Spleen (tissue), 11 donors: ENCODE measurements at regions not wholly inside any gene's neighbourhood (a gene's known extent, or its start where the extent isn't known, plus 50 kb on each side); places are given as distances from the start of the nearest gene placed in this dataset.

Experiments used
- DNase-seq: peaks from one replicate; pipeline ENCODE4 v3.0.0-alpha.2; 2020
- H3K27ac ChIP-seq, 8 donors: fragments of 200-600 bp; sonication (generic) in 7 of 8; 1 replicate in 4 of 8; 2 replicates in 4 of 8; pipeline versions ENCODE4 v1.5.0 to v1.8.0; 2016 to 2021; ENCODE audit warnings: inconsistent platforms in 4 of 8, mild to moderate bottlenecking in 4 of 8, moderate library complexity in 1 of 8
- H3K27me3 ChIP-seq, 7 donors: fragments of 200-600 bp; sonication (generic) in 6 of 7; replicated peaks in 1 of 7; 1 replicate in 4 of 7; 2 replicates in 3 of 7; pipeline versions ENCODE4 v1.5.0 to v1.8.0; 2016 to 2021; ENCODE audit warnings: inconsistent platforms in 3 of 7, mild to moderate bottlenecking in 1 of 7
- H3K36me3 ChIP-seq, 6 donors: fragments of 200-600 bp; sonication (generic) in 5 of 6; 1 replicate in 4 of 6; 2 replicates in 2 of 6; pipeline versions ENCODE4 v1.5.0 to v1.8.0; 2016 to 2021; ENCODE audit warnings: inconsistent platforms in 2 of 6
- H3K4me1 ChIP-seq, 6 donors: fragments of 200-600 bp; sonication (generic) in 5 of 6; 1 replicate in 3 of 6; 2 replicates in 3 of 6; pipeline versions ENCODE4 v1.5.0 to v1.8.0; 2016 to 2021; ENCODE audit warnings: inconsistent platforms in 3 of 6
- H3K4me3 ChIP-seq, 8 donors: fragments of 200-600 bp; sonication (generic) in 7 of 8; 1 replicate in 4 of 8; 2 replicates in 4 of 8; pipeline versions ENCODE4 v1.5.0 to v1.8.0; 2016 to 2021; ENCODE audit warnings: inconsistent platforms in 4 of 8, mild to moderate bottlenecking in 4 of 8, moderate library complexity in 2 of 8
- H3K9me3 ChIP-seq, 8 donors: fragments of 200-600 bp; sonication (generic) in 7 of 8; 1 replicate in 4 of 8; 2 replicates in 4 of 8; pipeline versions ENCODE4 v1.5.0 to v1.8.0; 2016 to 2021; ENCODE audit warnings: inconsistent platforms in 4 of 8
- POLR2A ChIP-seq, 3 donors: fragments of 450-650 bp; IDR thresholded peaks; one replicate each; pipeline ENCODE4 v1.5.1; 2017; ENCODE audit warnings: antibody characterized with exemption in 3 of 3, mild to moderate bottlenecking in 1 of 3
- POLR2AphosphoS5 ChIP-seq, 3 donors: sonication (generic); formaldehyde crosslinking; IDR thresholded peaks; one replicate each; pipeline ENCODE4 v1.5.1; 2017; ENCODE audit warnings: antibody characterized with exemption in 3 of 3
- WGBS, 5 donors: extraction: QIAGEN DNeasy Blood & Tissue Kit in 3 of 5; methylation state at CpG; one replicate each; pipeline versions ENCODE4 v1.1.5 to v1.1.7; 2013 to 2018; 5-methylcytosine and 5-hydroxymethylcytosine counted together
- intact Hi-C: fragments of 100-400 bp; cut with DNase I; formaldehyde crosslinking; loops from one replicate; pipeline ENCODE4 v1.15.0; 2023; ENCODE audit warnings: low total_unique reads
- TF ChIP-seq, protein P1 (sequence below), 11 experiments: fragments of 200-600 bp in 7 of 11; fragments of 450-650 bp in 4 of 11; sonication (generic) in 4 of 11; IDR thresholded peaks in 8 of 11; conservative IDR thresholded peaks in 3 of 11; 1 replicate in 7 of 11; 2 replicates in 4 of 11; pipeline versions ENCODE4 v1.4.0 to v1.8.0; 2016 to 2021; ENCODE audit warnings: antibody characterized with exemption in 11 of 11, inconsistent platforms in 4 of 11, mild to moderate bottlenecking in 1 of 11
- donor health status: healthy with polysubstance abuse.
- donor health status: DM: no; HTN: no; CAD: no; lungs with moderate emphysema.
- donor health status: DM: no; HTN: no; CAD: no.
- donor health status: Bipolar disorder and iron deficiency.
- donor health status: healthy.
- donor health status: DM: no; HTN: no; CAD: no.
- donor health status: DM: yes; HTN: yes; CAD: no.

DNA sequence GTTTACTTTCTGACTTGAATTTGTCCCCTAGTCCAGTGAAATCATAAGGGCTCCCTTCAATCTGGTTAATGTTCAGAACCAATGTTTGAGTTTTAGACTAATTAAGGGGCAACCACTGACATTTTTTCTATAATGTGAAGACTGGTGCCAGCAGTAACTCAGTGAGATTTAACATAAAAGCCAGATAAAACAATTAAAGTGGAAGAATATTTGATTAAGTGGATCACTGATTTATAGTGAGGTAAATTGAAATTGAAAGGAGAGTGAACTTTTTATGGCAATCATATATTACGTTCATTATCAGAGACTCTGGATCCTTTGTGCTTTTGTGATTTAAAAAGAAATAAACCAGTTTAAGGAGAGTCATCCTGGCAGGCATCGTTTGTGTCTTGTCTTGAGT is 246.8 kb downstream of the GATA3 start:
- H3K27me3 ChIP-seq, result peaks cover 0 to 32% (median 0%) of the 10 kb centered on the region in 7 donors
- TF ChIP-seq POLR2AphosphoS5 (IDR thresholded peaks at IDR 0.05) (no peak), POLR2A (IDR thresholded peaks at IDR 0.05) (no peak)
- TF ChIP-seq, protein P1, sequence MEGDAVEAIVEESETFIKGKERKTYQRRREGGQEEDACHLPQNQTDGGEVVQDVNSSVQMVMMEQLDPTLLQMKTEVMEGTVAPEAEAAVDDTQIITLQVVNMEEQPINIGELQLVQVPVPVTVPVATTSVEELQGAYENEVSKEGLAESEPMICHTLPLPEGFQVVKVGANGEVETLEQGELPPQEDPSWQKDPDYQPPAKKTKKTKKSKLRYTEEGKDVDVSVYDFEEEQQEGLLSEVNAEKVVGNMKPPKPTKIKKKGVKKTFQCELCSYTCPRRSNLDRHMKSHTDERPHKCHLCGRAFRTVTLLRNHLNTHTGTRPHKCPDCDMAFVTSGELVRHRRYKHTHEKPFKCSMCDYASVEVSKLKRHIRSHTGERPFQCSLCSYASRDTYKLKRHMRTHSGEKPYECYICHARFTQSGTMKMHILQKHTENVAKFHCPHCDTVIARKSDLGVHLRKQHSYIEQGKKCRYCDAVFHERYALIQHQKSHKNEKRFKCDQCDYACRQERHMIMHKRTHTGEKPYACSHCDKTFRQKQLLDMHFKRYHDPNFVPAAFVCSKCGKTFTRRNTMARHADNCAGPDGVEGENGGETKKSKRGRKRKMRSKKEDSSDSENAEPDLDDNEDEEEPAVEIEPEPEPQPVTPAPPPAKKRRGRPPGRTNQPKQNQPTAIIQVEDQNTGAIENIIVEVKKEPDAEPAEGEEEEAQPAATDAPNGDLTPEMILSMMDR (IDR thresholded peaks at IDR 0.05 in 8 of 11, conservative IDR thresholded peaks at IDR 0.05 in 3 of 11), result no peak

DNA sequence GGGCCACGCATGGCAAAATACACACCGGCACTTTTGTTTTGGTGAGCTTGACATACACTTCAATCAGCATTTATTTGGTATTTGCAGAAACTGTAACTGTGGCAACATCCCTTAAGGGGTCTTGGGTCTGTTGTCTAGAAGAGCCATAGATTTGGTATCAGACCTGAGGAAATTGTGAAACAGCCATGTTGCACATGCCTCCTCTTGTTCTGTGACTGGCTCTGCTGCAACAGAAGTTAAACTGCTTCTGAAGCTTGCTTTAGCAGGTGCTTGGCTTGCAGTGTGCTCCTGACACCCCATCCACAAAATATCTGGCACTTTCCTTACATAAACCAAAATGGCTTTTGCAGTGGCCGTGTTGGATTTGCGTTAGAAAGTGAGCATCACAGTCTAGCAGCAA is 247.3 kb downstream of the GATA3 start:
- H3K4me1 ChIP-seq, result no peaks in the 10 kb centered on the region
- TF ChIP-seq, protein P1 (IDR thresholded peaks at IDR 0.05 in 8 of 11, conservative IDR thresholded peaks at IDR 0.05 in 3 of 11), result no peak
- TF ChIP-seq POLR2AphosphoS5 (IDR thresholded peaks at IDR 0.05), result no peak
- no peak for TF ChIP-seq POLR2A (IDR thresholded peaks at IDR 0.05)
- H3K4me3 ChIP-seq, result no peak overlapping the region
- H3K27ac ChIP-seq, result no peak overlapping the region
- H3K36me3 ChIP-seq, result no peaks in the 10 kb centered on the region
- no peaks in the 10 kb centered on the region for H3K9me3 ChIP-seq
- H3K27me3 ChIP-seq, result peaks cover 0 to 27% (median 0%) of the 10 kb centered on the region in 7 donors
- 83 to 94% (median 89%) methylated on average over 4 of the region's 4 CpGs for WGBS, 5 donors
- DNase-seq, result no peak
- intact Hi-C loops, result no loop called here

More for the DNA sequence above, 246.8 kb downstream of the GATA3 start:
- no peaks in the 10 kb centered on the region for H3K4me1 ChIP-seq
- intact Hi-C loops, result no loop called here
- H3K4me3 ChIP-seq, result no peak overlapping the region
- H3K36me3 ChIP-seq, result no peaks in the 10 kb centered on the region
- no peak overlapping the region for H3K27ac ChIP-seq
- WGBS, 5 donors, result 71 to 88% (median 81%) methylated on average over 2 of the region's 2 CpGs
- DNase-seq, result no peak
- no peaks in the 10 kb centered on the region for H3K9me3 ChIP-seq

DNA sequence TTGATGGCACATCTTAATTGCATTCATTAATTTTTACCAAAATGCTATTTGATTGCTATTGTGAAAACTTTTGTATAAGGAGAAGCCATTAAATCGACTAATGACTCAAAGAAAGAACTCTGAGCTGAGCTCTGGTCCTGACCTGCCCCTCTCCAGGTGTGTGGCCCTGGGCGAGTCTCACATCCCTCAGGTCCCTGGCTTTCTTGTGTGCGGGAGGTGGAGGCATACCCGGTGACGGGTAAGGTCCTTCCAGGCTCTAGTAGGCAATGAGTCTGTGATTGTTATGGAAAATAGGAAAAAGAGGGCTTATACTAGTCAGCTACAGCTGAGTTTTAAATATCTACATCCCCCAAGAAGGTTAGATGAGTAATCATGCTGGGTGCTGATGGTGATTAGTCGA is 248.1 kb downstream of the GATA3 start:
- WGBS, 5 donors, result 73 to 89% (median 84%) methylated on average over 6 of the region's 6 CpGs
- intact Hi-C loops, result no loop called here

DNA sequence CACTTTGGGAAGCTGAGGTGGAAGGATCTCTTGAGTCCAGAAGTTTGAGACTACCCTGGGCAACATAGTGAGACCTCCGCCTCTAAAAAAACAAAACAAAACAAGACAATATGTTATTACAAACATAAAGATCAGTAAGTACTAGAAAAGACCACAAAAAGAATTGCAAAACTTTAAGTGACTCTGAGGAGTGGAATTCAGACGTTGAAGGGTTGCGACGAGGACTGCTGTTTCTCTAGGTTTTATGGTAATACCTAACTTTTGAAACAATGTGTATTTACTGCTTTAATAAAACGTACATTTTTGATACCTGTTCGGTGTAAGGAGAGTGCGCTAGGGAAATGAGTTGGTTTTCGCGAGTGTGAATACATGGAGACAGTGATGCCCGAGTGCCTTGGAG is 250.4 kb downstream of the GATA3 start:
- WGBS, 5 donors, result 89 to 95% (median 92%) methylated on average over 10 of the region's 10 CpGs
- TF ChIP-seq POLR2A (IDR thresholded peaks at IDR 0.05) (no peak), POLR2AphosphoS5 (IDR thresholded peaks at IDR 0.05) (no peak)
- Histone ChIP-seq H3K9me3 (no peaks in the 10 kb centered on the region), H3K4me3 (no peak overlapping the region), H3K27ac (no peak overlapping the region), H3K4me1 (no peaks in the 10 kb centered on the region), H3K27me3 (peaks cover 0 to 9% (median 0%) of the 10 kb centered on the region in 7 donors), H3K36me3 (no peaks in the 10 kb centered on the region)
- intact Hi-C loops, result no loop called here
- no peak for DNase-seq

More for the DNA sequence above, 248.1 kb downstream of the GATA3 start:
- DNase-seq, result no peak
- Histone ChIP-seq H3K27ac (no peak overlapping the region), H3K27me3 (peaks cover 0 to 26% (median 0%) of the 10 kb centered on the region in 7 donors), H3K4me3 (no peak overlapping the region), H3K4me1 (no peaks in the 10 kb centered on the region), H3K36me3 (no peaks in the 10 kb centered on the region), H3K9me3 (no peaks in the 10 kb centered on the region)
- no peak for TF ChIP-seq POLR2AphosphoS5 (IDR thresholded peaks at IDR 0.05)
- TF ChIP-seq, protein P1 (IDR thresholded peaks at IDR 0.05 in 8 of 11, conservative IDR thresholded peaks at IDR 0.05 in 3 of 11), result no peak
- no peak for TF ChIP-seq POLR2A (IDR thresholded peaks at IDR 0.05)
